GM13976 (cell line): ENCODE measurements at regions not wholly inside any gene's neighbourhood (a gene's known extent, or its start where the extent isn't known, plus 50 kb on each side); places are given as distances from the start of the nearest gene placed in this dataset.

Experiments
- DNase-seq: peaks from one replicate; pipeline ENCODE4 v3.0.0; 2012; ENCODE audit warnings: low spot score
- in situ Hi-C: fragments of 300-500 bp; cut with MboI; formaldehyde crosslinking; loops from one replicate; pipeline ENCODE4 v1.12.0; 2022; ENCODE audit warnings: low sequenced_read_pairs, mixed read lengths, inconsistent platforms; ENCODE audit not compliant: unreplicated experiment
- TF ChIP-seq, protein P1 (sequence below): IDR thresholded peaks from 2 replicates; pipeline ENCODE4 v1.5.1; 2012; ENCODE audit warnings: borderline replicate concordance, mild to moderate bottlenecking; ENCODE audit not compliant: insufficient read depth; ENCODE audit errors: extremely low read depth, missing control alignments, control extremely low read depth

DNA sequence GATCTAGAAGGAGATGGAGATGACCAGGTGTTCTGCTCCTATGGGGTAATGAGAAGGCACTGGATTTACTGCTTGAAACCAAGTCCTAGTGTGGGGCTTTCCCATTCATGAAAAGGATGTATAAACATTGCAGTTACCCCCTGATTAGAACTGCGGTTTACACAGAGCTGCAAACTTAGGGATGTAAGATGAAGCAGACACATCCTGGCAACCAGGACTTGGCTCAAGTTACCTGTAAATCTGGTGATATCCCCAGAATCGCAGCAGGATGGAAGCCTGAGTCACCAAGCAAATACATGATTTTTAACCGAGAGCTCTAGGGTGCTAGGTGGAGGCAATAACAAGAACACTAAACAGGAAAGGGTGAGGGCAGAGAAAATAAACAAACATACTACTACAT, 178.6 kb upstream of the MAMLD1 start:
- TF ChIP-seq, protein P1, sequence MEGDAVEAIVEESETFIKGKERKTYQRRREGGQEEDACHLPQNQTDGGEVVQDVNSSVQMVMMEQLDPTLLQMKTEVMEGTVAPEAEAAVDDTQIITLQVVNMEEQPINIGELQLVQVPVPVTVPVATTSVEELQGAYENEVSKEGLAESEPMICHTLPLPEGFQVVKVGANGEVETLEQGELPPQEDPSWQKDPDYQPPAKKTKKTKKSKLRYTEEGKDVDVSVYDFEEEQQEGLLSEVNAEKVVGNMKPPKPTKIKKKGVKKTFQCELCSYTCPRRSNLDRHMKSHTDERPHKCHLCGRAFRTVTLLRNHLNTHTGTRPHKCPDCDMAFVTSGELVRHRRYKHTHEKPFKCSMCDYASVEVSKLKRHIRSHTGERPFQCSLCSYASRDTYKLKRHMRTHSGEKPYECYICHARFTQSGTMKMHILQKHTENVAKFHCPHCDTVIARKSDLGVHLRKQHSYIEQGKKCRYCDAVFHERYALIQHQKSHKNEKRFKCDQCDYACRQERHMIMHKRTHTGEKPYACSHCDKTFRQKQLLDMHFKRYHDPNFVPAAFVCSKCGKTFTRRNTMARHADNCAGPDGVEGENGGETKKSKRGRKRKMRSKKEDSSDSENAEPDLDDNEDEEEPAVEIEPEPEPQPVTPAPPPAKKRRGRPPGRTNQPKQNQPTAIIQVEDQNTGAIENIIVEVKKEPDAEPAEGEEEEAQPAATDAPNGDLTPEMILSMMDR: no peak
- in situ Hi-C loops: no loop called here
- DNase-seq: no peak

DNA sequence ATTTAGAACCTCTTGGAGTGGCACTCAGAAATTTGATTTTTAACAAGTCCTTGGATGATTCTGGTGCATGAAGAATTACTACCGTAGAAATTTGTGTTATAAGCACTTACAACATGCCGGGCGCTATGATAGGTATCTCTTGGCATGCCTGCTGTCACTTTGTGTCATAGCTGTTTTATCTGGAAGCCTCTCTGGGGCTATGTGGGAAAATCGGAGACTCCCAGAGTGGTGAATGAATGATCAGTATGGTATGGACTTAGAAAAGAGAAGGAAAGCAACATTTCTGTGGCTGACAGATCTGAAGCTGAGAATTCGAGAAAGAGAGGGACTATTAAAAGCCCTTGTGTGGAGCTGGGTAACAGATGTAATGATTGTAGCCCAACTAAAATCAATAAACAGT, 177.4 kb upstream of the MAMLD1 start:
- in situ Hi-C loops: no loop called here
- DNase-seq: no peak
- TF ChIP-seq, protein P1: no peak

GRCh38 chrX:150192816-150193215, 170.3 kb upstream of the MAMLD1 start:
- DNase-seq: no peak
- in situ Hi-C loops: no loop called here

DNA sequence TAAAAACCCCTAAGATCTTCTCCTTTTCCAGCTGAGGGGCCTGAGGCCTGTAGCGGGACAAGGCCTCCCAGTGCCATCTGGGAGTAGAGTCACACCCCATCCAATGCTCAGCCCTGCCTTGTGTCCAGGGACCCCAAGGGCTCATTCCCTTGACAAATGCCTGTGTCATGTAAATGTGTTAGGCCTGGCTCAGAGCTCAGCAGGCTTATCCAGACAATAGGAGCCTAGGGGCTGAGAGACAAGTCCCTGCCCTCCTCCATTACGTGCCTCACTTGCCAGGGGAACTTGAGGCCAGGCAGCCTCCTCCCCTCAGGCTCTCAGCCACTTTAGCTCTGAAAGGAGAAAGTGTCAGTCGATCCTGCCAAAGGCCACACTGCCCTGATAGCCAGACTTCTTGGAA, 166.8 kb upstream of the MAMLD1 start:
- TF ChIP-seq, protein P1: no peak
- in situ Hi-C loops: no loop called here
- DNase-seq: no peak

More at GRCh38 chrX:150192816-150193215, 170.3 kb upstream of the MAMLD1 start:
- TF ChIP-seq, protein P1: no peak

- TF ChIP-seq, protein P1: no peak
- no peak for DNase-seq
- in situ Hi-C loops: no loop called here
These were observed 165.7 kb upstream of the MAMLD1 start for GRCh38 chrX:150197388-150197787.

GRCh38 chrX:150198776-150199175, 164.3 kb upstream of the MAMLD1 start:
- DNase-seq: no peak
- in situ Hi-C loops: no loop called here
- TF ChIP-seq, protein P1: no peak

- in situ Hi-C loops: no loop called here
These were observed 163.9 kb upstream of the MAMLD1 start for GRCh38 chrX:150199181-150199580.

More at GRCh38 chrX:150199181-150199580, 163.9 kb upstream of the MAMLD1 start:
- TF ChIP-seq, protein P1: no peak
- DNase-seq: no peak
